Tibial artery (tissue), 4 donors: ENCODE measurements at regions not wholly inside any gene's neighbourhood (a gene's known extent, or its start where the extent isn't known, plus 50 kb on each side); places are given as distances from the start of the nearest gene placed in this dataset.

Source experiments
- DNase-seq, 2 donors: peaks; one replicate each; pipeline ENCODE4 v3.0.0-alpha.2; 2019
- H3K27ac ChIP-seq, 2 donors: fragments of 200-600 bp; sonication (generic) in 1 of 2; 1 replicate in 1 of 2; 2 replicates in 1 of 2; pipeline ENCODE4 v1.5.1; 2018 to 2019; ENCODE audit warnings: mild to moderate bottlenecking in 1 of 2
- H3K27me3 ChIP-seq, 2 donors: fragments of 200-600 bp; sonication (generic) in 1 of 2; one replicate each; pipeline versions ENCODE4 v1.5.1 to v1.6.0; 2016 to 2019
- H3K36me3 ChIP-seq, 3 donors: fragments of 200-600 bp; sonication (generic) in 2 of 3; one replicate each; pipeline ENCODE4 v1.5.1; 2016 to 2019; ENCODE audit warnings: mild to moderate bottlenecking in 2 of 3
- H3K4me1 ChIP-seq, 4 donors: fragments of 200-600 bp; sonication (generic) in 2 of 4; 1 replicate in 3 of 4; 2 replicates in 1 of 4; pipeline ENCODE4 v1.5.1; 2016 to 2019
- H3K4me3 ChIP-seq, 2 donors: fragments of 200-600 bp; sonication (generic) in 1 of 2; 1 replicate in 1 of 2; 2 replicates in 1 of 2; pipeline ENCODE4 v1.5.1; 2018 to 2019; ENCODE audit warnings: mild to moderate bottlenecking in 2 of 2
- H3K9me3 ChIP-seq, 3 donors: fragments of 200-600 bp; sonication (generic) in 1 of 3; one replicate each; pipeline ENCODE4 v1.5.1; 2016 to 2019
- intact Hi-C: fragments of 100-400 bp; cut with DNase I; formaldehyde crosslinking; loops from one replicate; pipeline ENCODE4 v1.15.0; 2023; ENCODE audit warnings: low total_unique reads
- TF ChIP-seq, protein P1 (sequence below), 2 experiments: fragments of 200-600 bp in 1 of 2; fragments of 450-650 bp in 1 of 2; IDR thresholded peaks; one replicate each; pipeline ENCODE4 v1.5.1; 2017 to 2019; ENCODE audit warnings: antibody characterized with exemption in 2 of 2, mild to moderate bottlenecking in 1 of 2, moderate library complexity in 1 of 2

DNA sequence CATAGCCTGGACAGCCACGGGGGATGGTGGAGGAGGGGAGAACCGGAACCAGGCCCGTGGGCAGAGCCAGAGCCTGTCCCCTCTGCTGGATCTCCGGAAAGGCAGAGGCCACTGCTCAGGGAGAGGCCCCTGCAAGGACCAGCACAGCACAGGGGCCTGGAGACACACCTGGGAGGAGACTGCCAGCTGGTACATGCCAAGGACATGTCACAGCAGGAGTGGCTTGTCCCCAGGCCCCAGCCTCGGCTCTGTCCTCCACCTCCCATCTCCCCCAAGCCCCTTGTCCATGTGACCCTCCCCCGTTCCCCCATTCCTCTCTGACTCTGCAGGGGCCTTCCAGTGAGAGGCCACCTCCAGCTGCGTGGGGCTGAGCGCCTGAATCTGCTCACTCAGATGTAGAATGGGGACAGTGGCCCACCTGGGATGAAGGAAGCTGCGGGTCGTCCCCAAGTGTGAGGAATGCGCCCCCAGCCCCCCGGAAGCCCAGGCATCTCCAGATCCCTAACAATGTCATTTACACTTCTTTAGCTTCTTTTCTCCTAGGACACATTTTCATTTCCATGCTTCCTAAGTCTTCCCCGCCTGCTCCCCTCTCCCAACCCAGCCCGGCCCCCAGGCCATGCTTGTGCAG lies 349.6 kb upstream of the IRX2 start:
- H3K27ac ChIP-seq: no peak overlapping the region
- no peak for DNase-seq
- H3K27me3 ChIP-seq: peaks cover 0 to 31% of the 10 kb centered on the region in 2 donors
- TF ChIP-seq, protein P1, sequence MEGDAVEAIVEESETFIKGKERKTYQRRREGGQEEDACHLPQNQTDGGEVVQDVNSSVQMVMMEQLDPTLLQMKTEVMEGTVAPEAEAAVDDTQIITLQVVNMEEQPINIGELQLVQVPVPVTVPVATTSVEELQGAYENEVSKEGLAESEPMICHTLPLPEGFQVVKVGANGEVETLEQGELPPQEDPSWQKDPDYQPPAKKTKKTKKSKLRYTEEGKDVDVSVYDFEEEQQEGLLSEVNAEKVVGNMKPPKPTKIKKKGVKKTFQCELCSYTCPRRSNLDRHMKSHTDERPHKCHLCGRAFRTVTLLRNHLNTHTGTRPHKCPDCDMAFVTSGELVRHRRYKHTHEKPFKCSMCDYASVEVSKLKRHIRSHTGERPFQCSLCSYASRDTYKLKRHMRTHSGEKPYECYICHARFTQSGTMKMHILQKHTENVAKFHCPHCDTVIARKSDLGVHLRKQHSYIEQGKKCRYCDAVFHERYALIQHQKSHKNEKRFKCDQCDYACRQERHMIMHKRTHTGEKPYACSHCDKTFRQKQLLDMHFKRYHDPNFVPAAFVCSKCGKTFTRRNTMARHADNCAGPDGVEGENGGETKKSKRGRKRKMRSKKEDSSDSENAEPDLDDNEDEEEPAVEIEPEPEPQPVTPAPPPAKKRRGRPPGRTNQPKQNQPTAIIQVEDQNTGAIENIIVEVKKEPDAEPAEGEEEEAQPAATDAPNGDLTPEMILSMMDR (IDR thresholded peaks at IDR 0.05): no peak
- intact Hi-C loops: loop anchor here (10.0 kb wide), 1 partner anchor 1634 kb away; no protein-coding TSS in a partner anchor
- no peaks in the 10 kb centered on the region for H3K9me3 ChIP-seq
- no peaks in the 10 kb centered on the region for H3K4me1 ChIP-seq
- no peak overlapping the region for H3K4me3 ChIP-seq
- H3K36me3 ChIP-seq: no peaks in the 10 kb centered on the region

DNA sequence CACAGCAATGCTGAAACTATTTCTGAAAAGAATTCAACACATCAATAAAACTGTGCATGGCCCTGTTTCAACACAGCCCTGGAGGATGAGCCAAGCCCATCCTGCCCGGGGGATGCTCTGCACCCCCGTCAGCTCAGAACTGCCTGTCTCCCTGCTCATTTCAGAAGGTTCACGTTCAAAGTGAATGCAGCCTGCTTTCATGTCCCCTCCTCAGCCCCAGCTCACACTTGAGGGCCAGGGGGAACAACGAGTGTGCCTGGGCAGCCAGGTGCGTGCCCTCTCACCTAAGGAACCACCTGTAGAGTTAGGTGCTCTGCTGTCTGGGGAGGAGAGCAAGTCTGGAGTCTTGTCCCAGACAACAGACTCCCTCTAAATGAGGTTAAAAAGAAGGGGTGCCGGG lies 348.5 kb upstream of the IRX2 start:
- intact Hi-C loops: loop anchor here (10.0 kb wide), 1 partner anchor 1635 kb away; no protein-coding TSS in a partner anchor
- TF ChIP-seq, protein P1 (IDR thresholded peaks at IDR 0.05): no peak
- H3K27me3 ChIP-seq: peaks cover 0 to 25% of the 10 kb centered on the region in 2 donors
- H3K9me3 ChIP-seq: no peaks in the 10 kb centered on the region
- no peak overlapping the region for H3K27ac ChIP-seq
- no peak overlapping the region for H3K4me3 ChIP-seq
- no peaks in the 10 kb centered on the region for H3K36me3 ChIP-seq
- no peak for DNase-seq
- no peaks in the 10 kb centered on the region for H3K4me1 ChIP-seq

DNA sequence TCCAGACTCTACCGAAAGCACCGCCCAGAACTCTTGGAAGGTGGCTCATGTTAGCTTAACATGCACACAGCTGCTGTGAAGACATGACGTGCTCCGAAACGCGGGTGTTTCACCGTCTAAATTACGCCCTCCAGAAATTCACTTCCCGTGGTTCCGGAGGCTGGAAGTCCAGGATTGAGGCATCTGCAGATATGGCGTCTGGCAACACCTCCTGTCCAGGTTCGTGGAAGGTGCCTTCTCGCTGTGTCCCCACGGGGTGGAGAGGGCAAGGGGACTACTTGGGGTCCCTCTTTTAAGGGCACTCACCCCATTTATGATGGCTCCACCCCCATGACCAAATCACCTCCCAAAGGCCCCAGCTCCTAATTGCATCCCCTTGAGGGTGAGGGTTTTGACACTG lies 348.0 kb upstream of the IRX2 start:
- H3K4me1 ChIP-seq: no peaks in the 10 kb centered on the region
- peaks cover 0 to 22% of the 10 kb centered on the region in 2 donors for H3K27me3 ChIP-seq
- H3K4me3 ChIP-seq: no peak overlapping the region
- no peaks in the 10 kb centered on the region for H3K9me3 ChIP-seq
- intact Hi-C loops: no loop called here
- TF ChIP-seq, protein P1 (IDR thresholded peaks at IDR 0.05): no peak
- no peaks in the 10 kb centered on the region for H3K36me3 ChIP-seq
- DNase-seq: no peak
- no peak overlapping the region for H3K27ac ChIP-seq

DNA sequence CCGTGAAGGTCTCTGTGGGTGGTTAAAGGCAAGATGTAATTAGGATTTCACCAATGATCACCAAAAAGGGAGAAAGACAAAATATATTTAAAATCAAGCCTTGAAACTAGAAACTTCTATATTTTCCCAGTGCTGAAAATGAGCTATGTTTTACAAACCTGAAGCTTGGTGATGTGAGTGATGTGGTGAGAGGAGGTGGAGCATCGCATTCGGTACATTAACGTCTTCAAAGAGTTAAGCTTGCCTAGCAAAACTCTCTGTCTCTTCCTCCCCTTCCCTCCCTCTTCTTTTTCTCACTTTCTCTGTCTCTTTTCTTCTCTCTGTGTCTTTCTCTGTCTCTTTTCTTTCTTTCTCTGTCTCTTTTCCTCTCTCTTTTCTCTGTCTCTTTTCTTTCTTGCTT lies 347.3 kb upstream of the IRX2 start:
- intact Hi-C loops: no loop called here
- TF ChIP-seq, protein P1 (IDR thresholded peaks at IDR 0.05): no peak
- H3K27me3 ChIP-seq: peaks cover 0 to 17% of the 10 kb centered on the region in 2 donors

DNA sequence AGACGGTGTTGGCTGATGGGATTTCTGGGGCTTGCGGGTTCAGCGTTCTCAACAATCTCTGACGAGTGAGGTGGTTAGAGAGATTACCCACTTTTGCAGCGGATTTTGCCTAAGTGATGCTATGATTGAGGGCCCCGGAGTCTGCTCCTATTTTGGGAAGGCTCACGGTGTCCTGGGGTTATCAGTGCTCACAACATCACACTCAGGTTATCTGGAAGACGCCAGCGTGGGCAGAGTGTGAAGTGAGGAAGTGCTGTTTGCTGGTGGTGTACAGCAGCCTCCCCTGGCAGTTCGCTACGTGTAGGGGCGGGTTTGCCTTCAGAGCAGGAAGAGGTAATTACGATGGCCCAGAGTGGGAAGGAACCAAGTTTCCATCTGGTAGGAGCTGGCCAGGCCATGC lies 341.2 kb upstream of the IRX2 start:
- H3K4me3 ChIP-seq: no peak overlapping the region
- H3K36me3 ChIP-seq: no peaks in the 10 kb centered on the region
- H3K27me3 ChIP-seq: no peaks in the 10 kb centered on the region
- no peaks in the 10 kb centered on the region for H3K9me3 ChIP-seq
- DNase-seq: no peak
- TF ChIP-seq, protein P1 (IDR thresholded peaks at IDR 0.05): no peak
- intact Hi-C loops: no loop called here
- H3K27ac ChIP-seq: no peak overlapping the region
- no peaks in the 10 kb centered on the region for H3K4me1 ChIP-seq

More for the DNA sequence above, 347.3 kb upstream of the IRX2 start:
- no peaks in the 10 kb centered on the region for H3K36me3 ChIP-seq
- no peaks in the 10 kb centered on the region for H3K9me3 ChIP-seq
- no peaks in the 10 kb centered on the region for H3K4me1 ChIP-seq
- H3K27ac ChIP-seq: no peak overlapping the region
- DNase-seq: no peak
- H3K4me3 ChIP-seq: no peak overlapping the region
